Esophagus squamous epithelium (tissue), 4 donors: ENCODE measurements at regions not wholly inside any gene's neighbourhood (a gene's known extent, or its start where the extent isn't known, plus 50 kb on each side); places are given as distances from the start of the nearest gene placed in this dataset.

Experiments used
- POLR2A ChIP-seq, 4 donors: fragments of 450-650 bp; IDR thresholded peaks; one replicate each; pipeline ENCODE4 v1.6.1; 2017; ENCODE audit warnings: antibody characterized with exemption in 4 of 4, mild to moderate bottlenecking in 4 of 4, moderate library complexity in 3 of 4
- TF ChIP-seq, protein P1 (sequence below), 6 experiments: fragments of 450-650 bp in 4 of 6; fragments of 200-600 bp in 2 of 6; sonication (generic) in 2 of 6; IDR thresholded peaks; one replicate each; pipeline ENCODE4 v1.5.1; 2016 to 2019; ENCODE audit warnings: antibody characterized with exemption in 6 of 6, mild to moderate bottlenecking in 4 of 6, moderate library complexity in 4 of 6

GRCh38 chr22:27577574-27577969 is 224.0 kb downstream of the MN1 start:
- TF ChIP-seq POLR2A (IDR thresholded peaks at IDR 0.05): no peak
- TF ChIP-seq, protein P1, sequence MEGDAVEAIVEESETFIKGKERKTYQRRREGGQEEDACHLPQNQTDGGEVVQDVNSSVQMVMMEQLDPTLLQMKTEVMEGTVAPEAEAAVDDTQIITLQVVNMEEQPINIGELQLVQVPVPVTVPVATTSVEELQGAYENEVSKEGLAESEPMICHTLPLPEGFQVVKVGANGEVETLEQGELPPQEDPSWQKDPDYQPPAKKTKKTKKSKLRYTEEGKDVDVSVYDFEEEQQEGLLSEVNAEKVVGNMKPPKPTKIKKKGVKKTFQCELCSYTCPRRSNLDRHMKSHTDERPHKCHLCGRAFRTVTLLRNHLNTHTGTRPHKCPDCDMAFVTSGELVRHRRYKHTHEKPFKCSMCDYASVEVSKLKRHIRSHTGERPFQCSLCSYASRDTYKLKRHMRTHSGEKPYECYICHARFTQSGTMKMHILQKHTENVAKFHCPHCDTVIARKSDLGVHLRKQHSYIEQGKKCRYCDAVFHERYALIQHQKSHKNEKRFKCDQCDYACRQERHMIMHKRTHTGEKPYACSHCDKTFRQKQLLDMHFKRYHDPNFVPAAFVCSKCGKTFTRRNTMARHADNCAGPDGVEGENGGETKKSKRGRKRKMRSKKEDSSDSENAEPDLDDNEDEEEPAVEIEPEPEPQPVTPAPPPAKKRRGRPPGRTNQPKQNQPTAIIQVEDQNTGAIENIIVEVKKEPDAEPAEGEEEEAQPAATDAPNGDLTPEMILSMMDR (IDR thresholded peaks at IDR 0.05): no peak
